HG03442 (cell line): ENCODE measurements at regions not wholly inside any gene's neighbourhood (a gene's known extent, or its start where the extent isn't known, plus 50 kb on each side); places are given as distances from the start of the nearest gene placed in this dataset.

Source experiments
- ATAC-seq: cut with Tn5 transposase; IDR thresholded peaks from one replicate; pipeline ENCODE4 v1.9.1; 2021; ENCODE audit warnings: mild to moderate bottlenecking, moderate library complexity; ENCODE audit not compliant: unreplicated experiment

- no peak for ATAC-seq
Measured at GRCh38 chr5:124590686-124591085, 155.8 kb downstream of the ZNF608 start.

GRCh38 chr5:124587280-124587679 lies 159.2 kb downstream of the ZNF608 start:
- ATAC-seq = no peak

- ATAC-seq = no peak
Measured at GRCh38 chr5:124584991-124585715, 161.3 kb downstream of the ZNF608 start.

- ATAC-seq = peak; percentile 99
Measured at GRCh38 chr5:124583469-124584350, 162.7 kb downstream of the ZNF608 start.

- no peak for ATAC-seq
Measured at GRCh38 chr5:124582561-124582840, 163.9 kb downstream of the ZNF608 start.

- ATAC-seq = no peak
Measured at GRCh38 chr5:124581738-124582560, 164.5 kb downstream of the ZNF608 start.

- ATAC-seq = no peak
Measured at GRCh38 chr5:124580925-124581737, 165.3 kb downstream of the ZNF608 start.

- no peak for ATAC-seq
Measured at GRCh38 chr5:124580512-124580911, 165.9 kb downstream of the ZNF608 start.

GRCh38 chr5:124576848-124577409 lies 169.5 kb downstream of the ZNF608 start:
- peak; percentile 97 for ATAC-seq

- no peak for ATAC-seq
Measured at GRCh38 chr5:124575725-124576124, 170.7 kb downstream of the ZNF608 start.

GRCh38 chr5:124574521-124575436 lies 171.7 kb downstream of the ZNF608 start:
- ATAC-seq = no peak

GRCh38 chr5:124572971-124573370 lies 173.5 kb downstream of the ZNF608 start:
- ATAC-seq = no peak

GRCh38 chr5:124570285-124571035 lies 176.0 kb downstream of the ZNF608 start:
- no peak for ATAC-seq

GRCh38 chr5:124566875-124567450 lies 179.5 kb downstream of the ZNF608 start:
- no peak for ATAC-seq

GRCh38 chr5:124561451-124561850 lies 185.0 kb downstream of the ZNF608 start:
- ATAC-seq = no peak

GRCh38 chr5:124560370-124560769 lies 186.1 kb downstream of the ZNF608 start:
- ATAC-seq = no peak

- ATAC-seq = no peak
Measured at GRCh38 chr5:124557761-124558160, 188.7 kb downstream of the ZNF608 start.
